ENCODE measurements at regions not wholly inside any gene's neighbourhood (a gene's known extent, or its start where the extent isn't known, plus 50 kb on each side); places are given as distances from the start of the nearest gene placed in this dataset.

GRCh38 chr4:81773557-81773956 lies 301.9 kb upstream of the RASGEF1B start:
- no peak for DNase-seq (ENCODE audit: low read depth)

GRCh38 chr4:81771721-81772120 lies 300.0 kb upstream of the RASGEF1B start:
- no peak for DNase-seq (ENCODE audit: low read depth)

DNA sequence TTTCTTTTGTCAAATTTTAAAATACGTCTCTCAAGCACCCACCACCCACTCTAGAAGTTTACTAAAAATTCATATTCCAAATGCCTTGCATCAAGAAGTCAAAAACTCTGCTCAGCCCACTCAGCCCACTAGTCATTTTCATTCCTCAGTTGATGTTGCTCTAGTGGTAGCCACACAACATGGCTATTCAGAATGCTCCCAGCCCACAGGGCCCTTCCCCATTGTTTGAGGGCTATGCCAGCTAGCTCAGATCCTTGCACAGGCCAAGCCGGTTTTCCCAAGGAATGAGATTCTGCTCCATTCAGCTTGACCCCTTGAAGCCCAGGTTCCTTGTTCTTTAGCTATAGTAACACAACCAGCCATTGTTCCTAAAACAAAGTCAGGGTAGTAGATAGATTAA lies 297.5 kb upstream of the RASGEF1B start:
- DNase-seq (ENCODE audit: low read depth) = no peak

- no peak for DNase-seq (ENCODE audit: low read depth)
Measured at GRCh38 chr4:81758574-81759264, 287.0 kb upstream of the RASGEF1B start.

DNA sequence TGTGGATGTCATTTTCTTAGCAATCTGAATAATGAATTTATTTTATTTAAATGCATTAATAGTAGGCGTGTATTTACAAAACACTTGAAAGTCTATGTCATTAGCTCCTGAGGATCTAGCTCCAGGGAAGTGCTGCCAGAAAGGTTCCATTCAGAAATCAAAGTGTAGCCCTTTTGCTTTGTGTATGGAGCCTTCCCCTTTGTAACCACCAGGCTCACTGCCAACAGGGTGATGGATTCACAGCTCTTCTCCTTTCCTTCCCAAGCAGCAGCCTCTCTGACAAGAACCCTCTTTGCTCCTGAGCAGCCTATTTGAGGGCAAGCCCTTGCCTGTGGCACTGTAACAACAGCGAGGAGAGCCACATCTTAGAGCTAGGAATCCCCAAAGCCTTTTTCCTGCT lies 286.0 kb upstream of the RASGEF1B start:
- no peak for DNase-seq (ENCODE audit: low read depth)

GRCh38 chr4:81756973-81757372 lies 285.3 kb upstream of the RASGEF1B start:
- no peak for DNase-seq (ENCODE audit: low read depth)

- DNase-seq (ENCODE audit: low read depth) = no peak
Measured at GRCh38 chr4:81756042-81756441, 284.3 kb upstream of the RASGEF1B start.

GRCh38 chr4:81754169-81754568 lies 282.5 kb upstream of the RASGEF1B start:
- DNase-seq (ENCODE audit: low read depth) = no peak

- no peak for DNase-seq (ENCODE audit: low read depth)
Measured at GRCh38 chr4:81751531-81752289, 280.0 kb upstream of the RASGEF1B start.

GRCh38 chr4:81747242-81747930 lies 275.7 kb upstream of the RASGEF1B start:
- DNase-seq (ENCODE audit: low read depth) = no peak

DNA sequence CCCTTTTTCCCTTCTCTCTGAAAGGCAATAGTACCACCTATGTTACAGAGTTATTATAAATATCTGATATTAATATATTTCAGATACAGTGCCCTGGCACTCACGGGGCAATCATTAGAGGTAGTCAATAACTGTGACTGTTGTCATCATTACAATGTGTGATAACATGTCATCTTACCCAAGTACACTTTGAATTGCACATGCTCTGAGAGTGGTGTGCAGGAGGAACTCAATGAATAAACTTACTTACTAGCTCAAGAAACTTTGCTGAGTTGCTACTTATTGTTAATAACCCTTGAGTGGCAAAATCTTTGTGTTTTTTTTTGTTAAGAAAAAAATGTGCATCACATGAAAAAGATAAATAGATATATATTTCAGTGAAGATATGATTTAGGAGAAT lies 275.1 kb upstream of the RASGEF1B start:
- DNase-seq (ENCODE audit: low read depth) = no peak

DNA sequence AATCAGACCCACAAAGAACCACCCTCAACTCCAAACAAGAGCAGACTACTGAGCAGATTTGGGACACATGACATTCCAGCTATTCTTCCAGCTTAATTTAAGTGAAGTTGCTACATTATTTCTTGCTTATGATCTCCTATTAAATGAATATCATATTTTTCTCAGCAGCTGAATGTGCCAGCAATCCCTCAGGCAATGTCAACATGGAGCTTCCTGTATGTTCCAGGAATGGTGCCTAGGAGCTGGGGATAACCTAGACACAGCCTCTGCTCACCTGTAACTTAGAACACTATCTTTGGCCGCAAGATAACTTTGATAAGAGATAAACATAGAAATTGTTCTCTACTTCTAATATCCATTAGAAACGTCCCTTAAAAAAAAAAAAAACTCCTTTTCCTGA lies 274.4 kb upstream of the RASGEF1B start:
- no peak for DNase-seq (ENCODE audit: low read depth)

- no peak for DNase-seq (ENCODE audit: low read depth)
Measured at GRCh38 chr4:81745050-81745449, 273.3 kb upstream of the RASGEF1B start.

DNA sequence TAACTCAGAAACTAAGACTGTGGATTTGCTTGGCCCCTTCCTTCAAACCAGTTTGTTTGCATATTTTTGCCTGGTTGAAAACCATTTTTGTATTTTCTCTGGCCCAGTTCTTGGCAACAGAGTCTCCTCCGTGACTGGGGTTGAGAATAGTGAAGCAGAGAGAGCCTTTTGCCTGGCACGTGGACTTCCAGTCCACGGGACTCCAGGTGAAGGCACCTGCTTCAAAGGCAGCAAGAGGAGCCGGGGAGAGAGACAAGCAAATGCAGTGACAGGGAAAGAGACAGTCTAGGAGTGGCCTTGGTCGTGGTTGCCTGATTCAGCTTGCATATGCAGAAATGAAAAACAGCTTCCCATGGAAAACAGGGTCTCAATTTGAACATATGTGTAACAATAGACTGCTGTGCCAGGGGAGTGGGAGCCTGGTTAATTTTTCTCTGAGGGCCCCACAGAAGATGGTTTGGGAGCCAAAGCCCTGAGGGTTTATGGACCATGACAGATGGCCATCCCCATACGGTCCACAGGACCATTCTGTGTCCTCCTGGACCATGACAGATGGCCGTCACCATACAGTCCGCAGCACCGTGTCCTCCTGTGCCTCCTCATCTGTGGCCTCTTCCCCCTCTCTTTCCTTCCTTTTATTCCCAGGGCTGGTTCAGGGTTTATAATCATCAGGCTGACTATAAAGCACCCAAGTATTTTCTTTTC lies 272.2 kb upstream of the RASGEF1B start:
- DNase-seq (ENCODE audit: low read depth) = no peak

DNA sequence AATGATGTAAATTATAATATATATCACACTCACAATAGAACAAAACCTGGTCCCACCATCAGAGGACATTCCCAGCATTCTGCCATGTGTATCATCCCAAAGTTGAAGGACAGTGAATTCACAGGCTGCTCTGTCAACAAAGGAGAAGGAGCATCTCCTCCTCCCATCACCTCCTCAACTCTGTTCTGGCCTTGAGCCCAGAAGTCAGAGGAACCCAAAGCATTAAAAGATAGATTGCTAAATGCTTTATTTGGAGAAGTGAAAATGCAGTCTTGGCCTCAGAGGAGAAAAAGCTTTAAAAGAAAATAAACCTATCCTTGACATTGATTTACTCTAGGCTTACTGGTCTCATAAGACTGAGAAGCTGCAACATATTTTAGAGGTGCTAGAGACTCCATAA lies 268.8 kb upstream of the RASGEF1B start:
- DNase-seq (ENCODE audit: low read depth) = no peak

- no peak for DNase-seq (ENCODE audit: low read depth)
Measured at GRCh38 chr4:81738891-81739290, 267.2 kb upstream of the RASGEF1B start.

DNA sequence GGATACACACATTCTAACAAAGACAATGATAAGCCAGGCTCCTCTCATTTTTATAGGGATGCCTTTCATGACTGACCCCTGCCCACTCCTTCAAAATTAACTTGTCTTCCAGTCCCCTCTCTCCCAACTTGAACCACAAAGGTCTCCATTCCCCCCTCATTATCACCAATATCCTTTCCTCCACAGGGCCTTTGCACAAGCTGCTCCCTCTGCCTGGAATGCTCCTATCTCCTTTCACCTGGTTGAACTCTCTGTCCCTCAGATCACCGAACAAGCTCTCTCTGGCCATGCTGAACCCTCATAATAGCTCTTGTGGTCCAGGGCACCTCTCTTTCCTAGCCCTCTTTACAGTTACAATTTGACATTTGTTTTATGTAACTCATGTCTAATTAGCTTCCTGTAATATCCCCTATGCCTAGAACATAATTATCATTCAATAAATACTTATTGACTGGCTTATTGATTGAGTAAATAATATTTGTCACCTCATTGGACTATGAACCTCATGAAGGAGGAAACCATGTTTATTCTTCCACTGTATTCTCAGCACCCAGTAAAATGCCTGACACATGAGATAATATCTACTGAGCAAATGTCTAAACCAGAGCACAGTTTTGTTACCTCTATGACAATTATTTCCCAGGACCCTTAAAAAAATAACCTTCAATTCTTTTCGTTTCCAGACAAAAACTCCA lies 266.3 kb upstream of the RASGEF1B start:
- no peak for DNase-seq (ENCODE audit: low read depth)

DNA sequence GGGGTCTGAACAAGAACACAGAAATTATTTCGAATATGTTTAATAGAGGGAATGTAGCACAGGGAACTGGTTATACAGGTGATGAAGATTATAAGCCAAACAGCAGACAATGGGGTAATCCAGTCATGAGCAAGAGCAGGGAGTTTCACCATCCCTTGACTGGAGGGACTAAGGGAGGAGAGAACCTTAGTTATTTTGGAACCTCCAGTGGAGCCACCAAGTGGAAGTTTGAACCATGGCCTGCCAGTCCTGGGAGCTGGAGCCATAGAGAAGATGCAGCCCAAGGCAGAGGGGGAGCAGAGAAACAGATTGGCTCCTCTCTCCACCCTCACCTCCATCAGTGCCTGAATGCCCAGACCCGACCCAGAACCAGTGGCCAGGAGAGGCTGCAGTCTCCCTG lies 264.6 kb upstream of the RASGEF1B start:
- DNase-seq (ENCODE audit: low read depth) = no peak

- no peak for DNase-seq (ENCODE audit: low read depth)
Measured at GRCh38 chr4:81732980-81733379, 261.3 kb upstream of the RASGEF1B start.

DNA sequence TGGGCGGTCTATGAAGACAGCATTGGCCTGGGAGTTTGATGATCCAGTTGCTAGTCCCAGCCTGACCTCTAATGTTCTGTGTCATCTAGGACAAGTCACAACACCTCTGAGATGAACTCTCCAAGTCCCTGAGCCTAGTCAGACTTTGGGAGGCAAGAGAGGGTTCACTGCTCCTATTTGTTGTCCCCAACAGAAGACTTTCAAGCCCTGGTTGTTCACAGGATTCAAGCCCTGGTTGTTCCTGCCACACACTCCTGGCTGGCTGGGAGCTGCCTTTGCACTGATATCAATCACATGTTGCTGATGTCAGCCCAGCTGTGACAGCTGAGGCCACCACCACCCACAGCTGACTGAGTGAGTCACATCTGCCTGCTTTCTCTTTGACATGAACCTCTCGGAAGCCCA lies 253.2 kb upstream of the RASGEF1B start:
- no peak for DNase-seq (ENCODE audit: low read depth)

GRCh38 chr4:81723927-81724587 lies 252.3 kb upstream of the RASGEF1B start:
- no peak for DNase-seq (ENCODE audit: low read depth)
